CD4-positive, alpha-beta T cell (primary cell): ENCODE measurements at regions not wholly inside any gene's neighbourhood (a gene's known extent, or its start where the extent isn't known, plus 50 kb on each side); places are given as distances from the start of the nearest gene placed in this dataset.

Experiments used
- ATAC-seq: fragments of 200-7000 bp; cut with Tn5 transposase; one replicate; pipeline ENCODE4 v1.10.0; 2022; ENCODE audit warnings: mild to moderate bottlenecking; ENCODE audit not compliant: poor library complexity
- CTCF ChIA-PET: fragments of 350-600 bp; sonication (Branson Sonifier 250); formaldehyde crosslinking; loops from one replicate; lab custom pipeline; 2021; ENCODE audit warnings: antibody characterized with exemption, inconsistent platforms; lab: Charles Lee
- POLR2A ChIA-PET: fragments of 350-600 bp; sonication (Branson Sonifier 250); formaldehyde crosslinking; loops from one replicate; lab custom pipeline; 2021; ENCODE audit warnings: antibody characterized with exemption, inconsistent platforms; lab: Charles Lee
- DNase-seq, 14 experiments: peaks; one replicate each; pipeline ENCODE4 v3.0.0-alpha.2; 2013 to 2020; ENCODE audit warnings: mixed read lengths in 2 of 14
- H3K27ac ChIP-seq, 2 donors: one replicate each; pipeline versions ENCODE4 v1.5.1 to v1.7.0; 2013; ENCODE audit warnings: low read length in 2 of 2, low read depth in 1 of 2, mild to moderate bottlenecking in 1 of 2
- H3K27me3 ChIP-seq, 2 experiments: 1 replicate in 1 of 2; 2 replicates in 1 of 2; pipeline versions ENCODE4 v1.6.1 to v1.7.0; 2013; ENCODE audit warnings: low read length in 2 of 2, control low read depth in 1 of 2, mild to moderate bottlenecking in 1 of 2, moderate library complexity in 1 of 2; ENCODE audit not compliant: insufficient read depth in 2 of 2, control insufficient read depth in 1 of 2
- H3K36me3 ChIP-seq: one replicate; pipeline ENCODE4 v1.6.1; 2013; ENCODE audit warnings: low read length, control low read depth; ENCODE audit not compliant: insufficient read depth
- H3K4me1 ChIP-seq: one replicate; pipeline ENCODE4 v1.6.1; 2013; ENCODE audit warnings: low read length, control low read depth; ENCODE audit not compliant: insufficient read depth
- H3K4me3 ChIP-seq: one replicate; pipeline ENCODE4 v1.5.1; 2013; ENCODE audit warnings: mild to moderate bottlenecking, low read length, moderate library complexity
- H3K9me3 ChIP-seq, 2 experiments: 1 replicate in 1 of 2; 2 replicates in 1 of 2; pipeline versions ENCODE4 v1.6.1 to v1.7.0; 2013; ENCODE audit warnings: low read length in 2 of 2, mild to moderate bottlenecking in 2 of 2, control low read depth in 1 of 2, moderate library complexity in 1 of 2; ENCODE audit not compliant: control insufficient read depth in 1 of 2, insufficient read depth in 1 of 2
- H3K27ac Mint-ChIP-seq: one replicate; pipeline ENCODE4 v1.8.0; 2020; ENCODE audit warnings: mixed read lengths
- H3K27me3 Mint-ChIP-seq: one replicate; pipeline ENCODE4 v1.8.0; 2021; ENCODE audit warnings: mixed read lengths
- H3K36me3 Mint-ChIP-seq: one replicate; pipeline ENCODE4 v1.8.0; 2021; ENCODE audit warnings: low read depth, mixed read lengths
- H3K4me1 Mint-ChIP-seq: one replicate; pipeline ENCODE4 v1.8.0; 2021; ENCODE audit warnings: low read depth, mixed read lengths
- H3K4me3 Mint-ChIP-seq: one replicate; pipeline ENCODE4 v1.8.0; 2020; ENCODE audit warnings: mild to moderate bottlenecking, mixed read lengths
- H3K9me3 Mint-ChIP-seq: one replicate; pipeline ENCODE4 v1.8.0; 2020; ENCODE audit warnings: mixed read lengths
- intact Hi-C, 2 experiments: fragments of 100-400 bp; cut with DNase I in 1 of 2; cut with micrococcal nuclease in 1 of 2; formaldehyde crosslinking; loops; one replicate each; pipeline versions ENCODE4 v1.15.1 to v1.9.0; 2023 to 2025; cut with DNase I, micrococcal nuclease
- TF ChIP-seq, protein P1 (sequence below): fragments of 200-600 bp; IDR thresholded peaks from one replicate; pipeline ENCODE4 v1.8.0; 2022; ENCODE audit warnings: antibody characterized with exemption, mild to moderate bottlenecking

GRCh38 chr5:166909040-166909439, 1382.4 kb upstream of the WWC1 start:
- ATAC-seq: no peak
- intact Hi-C loops: no loop called here
- Histone ChIP-seq H3K27me3 (no peaks in the 10 kb centered on the region), H3K9me3 (peaks cover 0 to 4% of the 10 kb centered on the region in 2 experiments), H3K4me1 (no peaks in the 10 kb centered on the region), H3K27ac (no peak overlapping the region), H3K4me3 (no peak overlapping the region), H3K36me3 (no peaks in the 10 kb centered on the region)
- H3K4me1 Mint-ChIP-seq: no peaks in the 10 kb centered on the region
- H3K27me3 Mint-ChIP-seq: no peaks in the 10 kb centered on the region
- no peaks in the 10 kb centered on the region for H3K36me3 Mint-ChIP-seq
- H3K9me3 Mint-ChIP-seq: peaks cover 7% of the 10 kb centered on the region
- POLR2A ChIA-PET: no interaction called here
- DNase-seq: no peak
- CTCF ChIA-PET: no interaction called here
- TF ChIP-seq, protein P1, sequence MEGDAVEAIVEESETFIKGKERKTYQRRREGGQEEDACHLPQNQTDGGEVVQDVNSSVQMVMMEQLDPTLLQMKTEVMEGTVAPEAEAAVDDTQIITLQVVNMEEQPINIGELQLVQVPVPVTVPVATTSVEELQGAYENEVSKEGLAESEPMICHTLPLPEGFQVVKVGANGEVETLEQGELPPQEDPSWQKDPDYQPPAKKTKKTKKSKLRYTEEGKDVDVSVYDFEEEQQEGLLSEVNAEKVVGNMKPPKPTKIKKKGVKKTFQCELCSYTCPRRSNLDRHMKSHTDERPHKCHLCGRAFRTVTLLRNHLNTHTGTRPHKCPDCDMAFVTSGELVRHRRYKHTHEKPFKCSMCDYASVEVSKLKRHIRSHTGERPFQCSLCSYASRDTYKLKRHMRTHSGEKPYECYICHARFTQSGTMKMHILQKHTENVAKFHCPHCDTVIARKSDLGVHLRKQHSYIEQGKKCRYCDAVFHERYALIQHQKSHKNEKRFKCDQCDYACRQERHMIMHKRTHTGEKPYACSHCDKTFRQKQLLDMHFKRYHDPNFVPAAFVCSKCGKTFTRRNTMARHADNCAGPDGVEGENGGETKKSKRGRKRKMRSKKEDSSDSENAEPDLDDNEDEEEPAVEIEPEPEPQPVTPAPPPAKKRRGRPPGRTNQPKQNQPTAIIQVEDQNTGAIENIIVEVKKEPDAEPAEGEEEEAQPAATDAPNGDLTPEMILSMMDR: no peak
- no peak overlapping the region for H3K27ac Mint-ChIP-seq
- H3K4me3 Mint-ChIP-seq: no peak overlapping the region

DNA sequence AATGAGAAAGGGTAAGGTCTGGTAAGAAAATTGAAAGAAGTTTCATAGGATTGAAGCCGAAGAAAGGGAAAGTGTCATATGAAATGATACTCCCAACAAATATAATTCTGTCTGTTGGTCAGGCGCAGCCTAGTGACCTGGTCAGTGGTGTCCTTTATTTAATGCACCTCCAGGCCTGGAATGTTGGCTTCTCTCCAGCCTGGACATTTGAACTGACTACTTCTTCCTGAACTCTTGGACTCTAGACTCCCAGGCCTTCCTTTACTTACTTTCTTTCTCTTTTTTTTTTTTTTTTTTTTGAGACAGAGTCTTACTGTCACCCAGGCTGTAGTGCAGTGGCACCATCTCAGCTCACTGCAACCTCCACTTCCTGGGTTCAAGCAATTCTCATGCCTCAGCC, 1381.5 kb upstream of the WWC1 start:
- DNase-seq (no peak), ATAC-seq (no peak)
- no peaks in the 10 kb centered on the region for H3K36me3 Mint-ChIP-seq
- no peak overlapping the region for H3K27ac Mint-ChIP-seq
- Histone ChIP-seq H3K36me3 (no peaks in the 10 kb centered on the region), H3K4me1 (no peaks in the 10 kb centered on the region), H3K9me3 (peaks cover 0 to 4% of the 10 kb centered on the region in 2 experiments), H3K27me3 (no peaks in the 10 kb centered on the region), H3K4me3 (no peak overlapping the region), H3K27ac (no peak overlapping the region)
- intact Hi-C loops: no loop called here
- TF ChIP-seq, protein P1: no peak
- ChIA-PET CTCF (no interaction called here), POLR2A (no interaction called here)
- H3K9me3 Mint-ChIP-seq: peaks cover 7% of the 10 kb centered on the region
- H3K4me3 Mint-ChIP-seq: no peak overlapping the region
- H3K4me1 Mint-ChIP-seq: no peaks in the 10 kb centered on the region
- H3K27me3 Mint-ChIP-seq: no peaks in the 10 kb centered on the region

GRCh38 chr5:166910995-166911394, 1380.5 kb upstream of the WWC1 start:
- Histone ChIP-seq H3K27ac (no peak overlapping the region), H3K9me3 (peaks cover 0 to 9% of the 10 kb centered on the region in 2 experiments), H3K27me3 (no peaks in the 10 kb centered on the region), H3K4me1 (no peaks in the 10 kb centered on the region), H3K4me3 (no peak overlapping the region), H3K36me3 (no peaks in the 10 kb centered on the region)
- DNase-seq: no peak
- H3K27me3 Mint-ChIP-seq: no peaks in the 10 kb centered on the region
- ChIA-PET POLR2A (no interaction called here), CTCF (no interaction called here)
- intact Hi-C loops: no loop called here
- TF ChIP-seq, protein P1: no peak
- no peaks in the 10 kb centered on the region for H3K36me3 Mint-ChIP-seq
- ATAC-seq: no peak
- no peak overlapping the region for H3K27ac Mint-ChIP-seq
- no peaks in the 10 kb centered on the region for H3K4me1 Mint-ChIP-seq
- H3K4me3 Mint-ChIP-seq: no peak overlapping the region
- H3K9me3 Mint-ChIP-seq: peaks cover 7% of the 10 kb centered on the region
